Ovary (tissue), 7 donors: ENCODE measurements at regions not wholly inside any gene's neighbourhood (a gene's known extent, or its start where the extent isn't known, plus 50 kb on each side); places are given as distances from the start of the nearest gene placed in this dataset.

Source experiments
- DNase-seq, 5 donors: peaks; one replicate each; pipeline ENCODE4 v3.0.0-alpha.2; 2019 to 2020
- H3K27ac ChIP-seq, 2 donors: fragments of 200-600 bp; one replicate each; pipeline versions ENCODE4 v1.5.1 to v1.8.0; 2019 to 2022
- H3K27me3 ChIP-seq: fragments of 200-600 bp; one replicate; pipeline ENCODE4 v1.8.0; 2022
- H3K36me3 ChIP-seq: fragments of 200-600 bp; sonication (generic); one replicate; pipeline ENCODE4 v1.5.1; 2019
- H3K4me1 ChIP-seq: one replicate; pipeline ENCODE4 v1.8.1; 2013; ENCODE audit warnings: mild to moderate bottlenecking, moderate library complexity; ENCODE audit not compliant: insufficient read depth
- H3K4me3 ChIP-seq: fragments of 200-600 bp; sonication (generic); one replicate; pipeline ENCODE4 v1.5.1; 2017
- H3K9me3 ChIP-seq, 2 donors: fragments of 200-600 bp in 1 of 2; sonication (generic) in 1 of 2; one replicate each; pipeline versions ENCODE4 v1.5.1 to v1.8.1; 2013 to 2019; ENCODE audit warnings: mild to moderate bottlenecking in 1 of 2, moderate library complexity in 1 of 2
- EP300 ChIP-seq: sonication (generic); formaldehyde crosslinking; IDR thresholded peaks from one replicate; pipeline ENCODE4 v1.6.1; 2017; ENCODE audit warnings: antibody characterized with exemption
- POLR2A ChIP-seq: fragments of 450-650 bp; IDR thresholded peaks from one replicate; pipeline ENCODE4 v1.6.1; 2017; ENCODE audit warnings: antibody characterized with exemption, mild to moderate bottlenecking, moderate library complexity
- WGBS, 3 donors: extraction: QIAGEN DNeasy Blood & Tissue Kit in 1 of 3; methylation state at CpG; one replicate each; pipeline versions ENCODE4 v1.1.5 to v1.1.7; 2013 to 2017; 5-methylcytosine and 5-hydroxymethylcytosine counted together
- intact Hi-C, 4 donors: fragments of 100-400 bp; cut with DNase I; formaldehyde crosslinking; loops; one replicate each; pipeline versions ENCODE4 v1.11.0 to v1.15.1; 2022 to 2023
- TF ChIP-seq, protein P1 (sequence below), 3 donors: fragments of 450-650 bp in 2 of 3; fragments of 200-600 bp in 1 of 3; IDR thresholded peaks; one replicate each; pipeline versions ENCODE4 v1.5.1 to v1.8.0; 2016 to 2022; ENCODE audit warnings: antibody characterized with exemption in 3 of 3, mild to moderate bottlenecking in 1 of 3
- donor health status: DM: no; HTN: no; CAD: no; lungs with moderate emphysema.
- donor health status: DM: no; HTN: no; CAD: no.
- donor health status: Bipolar disorder and iron deficiency.
- donor health status: DM: no; HTN: no; CAD: no.
- donor health status: DM: yes; HTN: yes; CAD: no.

GRCh38 chr3:40660554-40660953 lies 135.8 kb downstream of the ZNF621 start:
- intact Hi-C loops: no loop called here
- no peaks in the 10 kb centered on the region for H3K4me1 ChIP-seq

GRCh38 chr3:40661284-40661683 lies 136.5 kb downstream of the ZNF621 start:
- Histone ChIP-seq H3K36me3 (no peaks in the 10 kb centered on the region), H3K27ac (no peak overlapping the region), H3K4me1 (no peaks in the 10 kb centered on the region), H3K27me3 (no peaks in the 10 kb centered on the region), H3K4me3 (no peak overlapping the region), H3K9me3 (no peaks in the 10 kb centered on the region)
- TF ChIP-seq EP300 (no peak), POLR2A (no peak)
- TF ChIP-seq, protein P1, sequence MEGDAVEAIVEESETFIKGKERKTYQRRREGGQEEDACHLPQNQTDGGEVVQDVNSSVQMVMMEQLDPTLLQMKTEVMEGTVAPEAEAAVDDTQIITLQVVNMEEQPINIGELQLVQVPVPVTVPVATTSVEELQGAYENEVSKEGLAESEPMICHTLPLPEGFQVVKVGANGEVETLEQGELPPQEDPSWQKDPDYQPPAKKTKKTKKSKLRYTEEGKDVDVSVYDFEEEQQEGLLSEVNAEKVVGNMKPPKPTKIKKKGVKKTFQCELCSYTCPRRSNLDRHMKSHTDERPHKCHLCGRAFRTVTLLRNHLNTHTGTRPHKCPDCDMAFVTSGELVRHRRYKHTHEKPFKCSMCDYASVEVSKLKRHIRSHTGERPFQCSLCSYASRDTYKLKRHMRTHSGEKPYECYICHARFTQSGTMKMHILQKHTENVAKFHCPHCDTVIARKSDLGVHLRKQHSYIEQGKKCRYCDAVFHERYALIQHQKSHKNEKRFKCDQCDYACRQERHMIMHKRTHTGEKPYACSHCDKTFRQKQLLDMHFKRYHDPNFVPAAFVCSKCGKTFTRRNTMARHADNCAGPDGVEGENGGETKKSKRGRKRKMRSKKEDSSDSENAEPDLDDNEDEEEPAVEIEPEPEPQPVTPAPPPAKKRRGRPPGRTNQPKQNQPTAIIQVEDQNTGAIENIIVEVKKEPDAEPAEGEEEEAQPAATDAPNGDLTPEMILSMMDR (IDR thresholded peaks at IDR 0.05): no peak
- DNase-seq: no peak
- intact Hi-C loops: no loop called here
- WGBS, 3 donors: 94 to 100% (median 100%) methylated on average over 1 of the region's 1 CpG

More at GRCh38 chr3:40660554-40660953, 135.8 kb downstream of the ZNF621 start:
- H3K9me3 ChIP-seq: no peaks in the 10 kb centered on the region
- H3K27ac ChIP-seq: no peak overlapping the region
- no peaks in the 10 kb centered on the region for H3K36me3 ChIP-seq
- no peak for DNase-seq
- WGBS, 3 donors: 90 to 100% (median 97%) methylated on average over 1 of the region's 1 CpG
- no peaks in the 10 kb centered on the region for H3K27me3 ChIP-seq
- TF ChIP-seq POLR2A (no peak), EP300 (no peak)
- TF ChIP-seq, protein P1 (IDR thresholded peaks at IDR 0.05): no peak
- H3K4me3 ChIP-seq: no peak overlapping the region

- no peak for DNase-seq
- H3K4me3 ChIP-seq: no peak overlapping the region
- 34 to 35% (median 34%) methylated on average over 6 of the region's 6 CpGs for WGBS, 3 donors
- H3K27ac ChIP-seq: no peak overlapping the region
- no peaks in the 10 kb centered on the region for H3K36me3 ChIP-seq
- intact Hi-C loops: no loop called here
- no peaks in the 10 kb centered on the region for H3K9me3 ChIP-seq
- no peak for TF ChIP-seq EP300
- no peak for TF ChIP-seq POLR2A
- TF ChIP-seq, protein P1 (IDR thresholded peaks at IDR 0.05): no peak
- no peaks in the 10 kb centered on the region for H3K27me3 ChIP-seq
- H3K4me1 ChIP-seq: no peaks in the 10 kb centered on the region
Measured at GRCh38 chr3:40663280-40663679, 138.5 kb downstream of the ZNF621 start.

GRCh38 chr3:40669176-40669575 lies 144.4 kb downstream of the ZNF621 start:
- no peak for DNase-seq
- no peaks in the 10 kb centered on the region for H3K36me3 ChIP-seq
- H3K27ac ChIP-seq: no peak overlapping the region
- intact Hi-C loops: no loop called here
- H3K4me3 ChIP-seq: no peak overlapping the region
- no peaks in the 10 kb centered on the region for H3K9me3 ChIP-seq
- WGBS, 3 donors: 90 to 95% (median 94%) methylated on average over 5 of the region's 5 CpGs
- H3K4me1 ChIP-seq: no peaks in the 10 kb centered on the region
- H3K27me3 ChIP-seq: no peaks in the 10 kb centered on the region
- TF ChIP-seq, protein P1 (IDR thresholded peaks at IDR 0.05): no peak
- no peak for TF ChIP-seq EP300
- TF ChIP-seq POLR2A: no peak
